IMR-90 (cell line): ENCODE measurements at regions not wholly inside any gene's neighbourhood (a gene's known extent, or its start where the extent isn't known, plus 50 kb on each side); places are given as distances from the start of the nearest gene placed in this dataset.

ENCODE experiments used
- ATAC-seq: fragments of 200-7000 bp; cut with Tn5 transposase; 2 replicates; pipeline ENCODE4 v1.9.1; 2020; ENCODE audit warnings: low read depth, mild to moderate bottlenecking, moderate library complexity
- BruUV-seq: library from RNA; stranded (reverse); fragments of 400-500 nt; replicated peaks from 2 replicates; lab custom pipeline; 2021; lab: Mats Ljungman, UMichigan
- CTCF ChIA-PET: fragments of 300-600 bp; formaldehyde crosslinking; extraction: SDS; loops from one replicate; lab custom pipeline; 2021; ENCODE audit warnings: antibody characterized with exemption; lab: Yijun Ruan, JAX
- POLR2A ChIA-PET: fragments of 300-600 bp; sonication (Branson Sonifier 250); formaldehyde crosslinking; loops from one replicate; lab custom pipeline; 2022; ENCODE audit warnings: antibody characterized with exemption; ENCODE audit not compliant: unreplicated experiment; lab: Charles Lee
- DNase-seq: peaks from one replicate; pipeline ENCODE4 v3.0.0; 2013
- H2AFZ ChIP-seq: replicated peaks from 2 replicates; pipeline ENCODE3; 2013; ENCODE audit warnings: low read length, mild to moderate bottlenecking; ENCODE audit not compliant: poor library complexity
- H2AK5ac ChIP-seq: 2 replicates; pipeline ENCODE4 v1.6.1; 2013; ENCODE audit warnings: low read depth, low read length, inconsistent platforms
- H2AK9ac ChIP-seq: replicated peaks from 2 replicates; pipeline ENCODE3; 2013; ENCODE audit warnings: mild to moderate bottlenecking, low read depth, low read length, moderate library complexity; ENCODE audit not compliant: poor library complexity
- H2BK120ac ChIP-seq: 2 replicates; pipeline ENCODE4 v1.6.1; 2013; ENCODE audit warnings: low read depth, low read length, inconsistent platforms
- H2BK15ac ChIP-seq: 3 replicates; pipeline ENCODE4 v1.6.1; 2013; ENCODE audit warnings: low read depth, low read length, inconsistent platforms
- H2BK20ac ChIP-seq: 2 replicates; pipeline ENCODE4 v1.6.1; 2013; ENCODE audit warnings: low read depth, mild to moderate bottlenecking, inconsistent platforms, low read length, moderate library complexity
- H2BK5ac ChIP-seq: 2 replicates; pipeline ENCODE4 v1.6.1; 2013; ENCODE audit warnings: mild to moderate bottlenecking, low read depth, low read length, inconsistent platforms; ENCODE audit not compliant: poor library complexity, severe bottlenecking
- H3K14ac ChIP-seq: replicated peaks from 2 replicates; pipeline ENCODE4 v1.6.1; 2013; ENCODE audit warnings: low read depth, low read length, inconsistent platforms
- H3K18ac ChIP-seq: 2 replicates; pipeline ENCODE4 v1.6.1; 2013; ENCODE audit warnings: low read depth, low read length, control low read depth
- H3K23ac ChIP-seq: 2 replicates; pipeline ENCODE4 v1.6.1; 2013; ENCODE audit warnings: low read depth, low read length, inconsistent platforms
- H3K27ac ChIP-seq: 2 replicates; pipeline ENCODE4 v1.5.1; 2013; ENCODE audit warnings: mild to moderate bottlenecking, control low read depth, low read length; ENCODE audit not compliant: insufficient read depth
- H3K27me3 ChIP-seq: 2 replicates; pipeline ENCODE4 v1.6.1; 2013; ENCODE audit warnings: low read length; ENCODE audit not compliant: control insufficient read depth, insufficient read depth
- H3K36me3 ChIP-seq: 2 replicates; pipeline ENCODE4 v1.6.1; 2013; ENCODE audit warnings: low read length, mixed read lengths; ENCODE audit not compliant: control insufficient read depth, insufficient read depth
- H3K4ac ChIP-seq: 2 replicates; pipeline ENCODE4 v1.6.1; 2013; ENCODE audit warnings: low read depth, low read length, inconsistent platforms
- H3K4me1 ChIP-seq: 2 replicates; pipeline ENCODE4 v1.6.1; 2013; ENCODE audit warnings: low read length, mixed read lengths; ENCODE audit not compliant: control insufficient read depth, insufficient read depth
- H3K4me2 ChIP-seq: 2 replicates; pipeline ENCODE4 v1.6.1; 2013; ENCODE audit warnings: low read depth, mild to moderate bottlenecking, control low read depth, low read length, moderate library complexity
- H3K4me3 ChIP-seq: 2 replicates; pipeline ENCODE4 v1.5.1; 2013; ENCODE audit warnings: low read depth, mild to moderate bottlenecking, control low read depth, low read length, moderate library complexity; ENCODE audit not compliant: insufficient read depth
- H3K56ac ChIP-seq: 2 replicates; pipeline ENCODE4 v1.6.1; 2013; ENCODE audit warnings: low read length, inconsistent platforms; ENCODE audit not compliant: insufficient read depth; ENCODE audit errors: extremely low read depth
- H3K79me1 ChIP-seq, 2 experiments: 2 replicates each; pipeline ENCODE4 v1.6.1; 2013; ENCODE audit warnings: low read length in 2 of 2, inconsistent platforms in 1 of 2, low read depth in 1 of 2
- H3K9ac ChIP-seq: 2 replicates; pipeline ENCODE4 v1.6.1; 2013; ENCODE audit warnings: low read depth, low read length, control low read depth
- H3K9me1 ChIP-seq: 2 replicates; pipeline ENCODE4 v1.6.1; 2013; ENCODE audit warnings: low read length, inconsistent platforms; ENCODE audit not compliant: insufficient read depth
- H3K9me3 ChIP-seq: 2 replicates; pipeline ENCODE4 v1.6.1; 2013; ENCODE audit warnings: low read length; ENCODE audit not compliant: control insufficient read depth, insufficient read depth
- H4K20me1 ChIP-seq: 2 replicates; pipeline ENCODE4 v1.6.1; 2013; ENCODE audit warnings: low read length, inconsistent platforms; ENCODE audit not compliant: insufficient read depth
- H4K5ac ChIP-seq: 2 replicates; pipeline ENCODE4 v1.6.1; 2013; ENCODE audit warnings: mild to moderate bottlenecking, low read depth, low read length, control low read depth
- H4K8ac ChIP-seq, 2 experiments: 2 replicates each; pipeline ENCODE4 v1.6.1; 2013; ENCODE audit warnings: low read depth in 2 of 2, low read length in 2 of 2, control low read depth in 1 of 2, inconsistent platforms in 1 of 2
- H4K91ac ChIP-seq: 2 replicates; pipeline ENCODE4 v1.6.1; 2013; ENCODE audit warnings: low read depth, low read length, inconsistent platforms; ENCODE audit not compliant: insufficient read depth
- CHD1 ChIP-seq: IDR thresholded peaks from 2 replicates; pipeline ENCODE4 v1.6.1; 2012; ENCODE audit warnings: low read depth, low read length, improper control_type of control experiment
- CTCF ChIP-seq: conservative IDR thresholded peaks from 2 replicates; pipeline ENCODE4 v1.5.1; 2012; ENCODE audit warnings: mild to moderate bottlenecking, low read depth, low read length, improper control_type of control experiment
- FOS ChIP-seq: fragments of 150-350 bp; IDR thresholded peaks from 2 replicates; pipeline ENCODE4 v1.6.1; 2016; ENCODE audit warnings: low read depth, low read length
- POLR2A ChIP-seq: IDR thresholded peaks from 2 replicates; pipeline ENCODE4 v1.6.1; 2012; ENCODE audit warnings: mild to moderate bottlenecking, low read depth, low read length
- RAD21 ChIP-seq: IDR thresholded peaks from 2 replicates; pipeline ENCODE4 v1.6.1; 2012; ENCODE audit warnings: low read length, improper control_type of control experiment
- RCOR1 ChIP-seq: IDR thresholded peaks from 2 replicates; pipeline ENCODE4 v1.6.1; 2012; ENCODE audit warnings: mild to moderate bottlenecking, low read length, improper control_type of control experiment; ENCODE audit not compliant: insufficient replicate concordance
- dilution Hi-C: fragments of 300-500 bp; cut with HindIII; formaldehyde crosslinking; loops from one replicate; pipeline ENCODE4 v1.14.3; 2018; ENCODE audit warnings: low sequenced_read_pairs; ENCODE audit not compliant: unreplicated experiment
- in situ Hi-C: fragments of 300-500 bp; cut with MboI; formaldehyde crosslinking; loops from 3 replicates; pipeline ENCODE4 v1.14.3; 2019; ENCODE audit warnings: low sequenced_read_pairs, inconsistent platforms, mixed read lengths
- intact Hi-C: fragments of 100-400 bp; cut with micrococcal nuclease; formaldehyde crosslinking; loops from 2 replicates; pipeline ENCODE4 v1.10.0; 2022

DNA sequence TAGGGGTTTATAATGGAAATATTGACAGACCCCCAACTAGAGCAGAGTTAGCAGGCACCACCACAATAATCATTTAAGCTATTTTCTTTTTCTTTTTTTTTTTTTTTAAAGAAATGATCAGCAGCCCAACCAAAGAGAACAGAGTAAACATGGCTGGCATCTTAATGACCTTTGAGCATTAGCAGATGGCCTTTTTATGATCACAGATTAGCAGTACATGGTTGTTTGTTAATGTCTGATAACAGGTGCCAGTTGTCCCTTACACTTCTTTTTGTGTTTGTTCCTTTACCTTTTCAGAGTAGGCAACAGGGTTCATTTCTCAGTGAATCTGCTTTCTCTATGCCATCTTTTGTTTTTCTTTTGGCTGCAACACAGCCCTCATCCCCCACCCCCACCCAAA, 747.0 kb downstream of the BCL11A start:
- Histone ChIP-seq H3K27me3 (no peaks in the 10 kb centered on the region), H3K27ac (no peak overlapping the region), H2BK120ac (no peak overlapping the region), H4K20me1 (no peaks in the 10 kb centered on the region), H3K9me1 (no peaks in the 10 kb centered on the region), H3K14ac (no peak overlapping the region), H4K5ac (no peak overlapping the region), H3K23ac (no peak overlapping the region), H3K4me3 (no peak overlapping the region), H3K9me3 (peaks cover 6% of the 10 kb centered on the region; the same call in 1 of the 2 replicates), H2BK20ac (no peak overlapping the region), H2AK9ac (no peak overlapping the region), H2AFZ (no peak overlapping the region), H3K9ac (no peak overlapping the region), H4K8ac (no peak overlapping the region), H3K18ac (no peak overlapping the region), H3K56ac (no peak overlapping the region), H2BK5ac (no peak overlapping the region), H2BK15ac (no peak overlapping the region), H2AK5ac (no peak overlapping the region), H3K4me2 (no peak overlapping the region), H3K36me3 (no peaks in the 10 kb centered on the region), H3K79me1 (no peaks in the 10 kb centered on the region), H3K4ac (no peak overlapping the region), H3K4me1 (no peaks in the 10 kb centered on the region), H4K91ac (no peak overlapping the region)
- ChIA-PET POLR2A (no interaction called here), CTCF (no interaction called here)
- in situ Hi-C loops: no loop called here
- no TSS peak for BruUV-seq
- ATAC-seq: no peak
- intact Hi-C loops: no loop called here
- DNase-seq: no peak
- dilution Hi-C loops: no loop called here
- TF ChIP-seq POLR2A (no peak), RCOR1 (no peak), CTCF (no peak), CHD1 (no peak), RAD21 (no peak), FOS (no peak)
